ENCODE measurements at regions not wholly inside any gene's neighbourhood (a gene's known extent, or its start where the extent isn't known, plus 50 kb on each side); places are given as distances from the start of the nearest gene placed in this dataset.

DNA sequence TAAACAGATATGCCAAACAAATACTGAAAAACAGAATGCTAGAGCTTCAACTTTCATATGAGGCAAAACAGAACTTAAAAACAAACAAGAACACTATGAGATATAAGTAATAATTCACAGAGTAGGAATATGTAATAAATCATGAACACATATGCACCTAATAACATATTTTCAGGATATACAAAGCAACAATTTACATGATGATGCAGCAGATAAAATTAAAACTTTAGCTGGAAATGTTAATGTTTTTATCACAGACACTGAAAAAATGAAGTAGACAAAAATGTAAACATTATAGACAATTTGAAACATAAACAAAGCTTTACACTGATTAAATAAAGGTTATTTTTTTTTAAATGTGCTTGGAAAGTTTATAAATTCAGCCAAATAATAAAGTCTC lies 443.1 kb upstream of the NFIA start:
- intact Hi-C loops (cut with micrococcal nuclease; ENCODE audit: unreplicated experiment): no loop called here
- Histone ChIP-seq H3K27me3 (replicated peaks; ENCODE audit: insufficient read depth, low read depth, low read length, poor library complexity) (peaks cover 42% of the 10 kb centered on the region), H3K27ac (ENCODE audit: low read depth, low read length, poor library complexity, severe bottlenecking) (no peak overlapping the region), H3K36me3 (ENCODE audit: insufficient read depth, low read length, poor library complexity, severe bottlenecking) (no peaks in the 10 kb centered on the region), H3K4me1 (ENCODE audit: insufficient read depth, low read length, poor library complexity, severe bottlenecking) (no peaks in the 10 kb centered on the region), H3K9me3 (ENCODE audit: low read depth, low read length, poor library complexity, severe bottlenecking) (no peaks in the 10 kb centered on the region), H3K4me3 (ENCODE audit: low read depth, low read length, poor library complexity, severe bottlenecking) (no peak overlapping the region)
- no peak for TF ChIP-seq EZH2 (IDR thresholded peaks at IDR 0.05; ENCODE audit: borderline replicate concordance, low read depth, low read length, poor library complexity, severe bottlenecking)
- TF ChIP-seq CTCF (conservative IDR thresholded peaks at IDR 0.05; ENCODE audit: low read depth, low read length): no peak
- ChIA-PET POLR2A (ENCODE audit: low non-redundant PET) (no interaction called here), CTCF (no interaction called here)
- no TSS peak for BruUV-seq (replicated peaks)
- DNase-seq (ENCODE audit: low spot score): no peak

- Histone ChIP-seq H3K4me1 (ENCODE audit: insufficient read depth, low read length, poor library complexity, severe bottlenecking) (no peaks in the 10 kb centered on the region), H3K27me3 (replicated peaks; ENCODE audit: insufficient read depth, low read depth, low read length, poor library complexity) (peaks cover 50% of the 10 kb centered on the region), H3K27ac (ENCODE audit: low read depth, low read length, poor library complexity, severe bottlenecking) (no peak overlapping the region), H3K9me3 (ENCODE audit: low read depth, low read length, poor library complexity, severe bottlenecking) (no peaks in the 10 kb centered on the region), H3K36me3 (ENCODE audit: insufficient read depth, low read length, poor library complexity, severe bottlenecking) (no peaks in the 10 kb centered on the region), H3K4me3 (ENCODE audit: low read depth, low read length, poor library complexity, severe bottlenecking) (no peak overlapping the region)
- ChIA-PET CTCF (no interaction called here), POLR2A (ENCODE audit: low non-redundant PET) (no interaction called here)
- no TSS peak for BruUV-seq (replicated peaks)
- intact Hi-C loops (cut with micrococcal nuclease; ENCODE audit: unreplicated experiment): no loop called here
- TF ChIP-seq EZH2 (IDR thresholded peaks at IDR 0.05; ENCODE audit: borderline replicate concordance, low read depth, low read length, poor library complexity, severe bottlenecking): no peak
- no peak for TF ChIP-seq CTCF (conservative IDR thresholded peaks at IDR 0.05; ENCODE audit: low read depth, low read length)
- no peak for DNase-seq (ENCODE audit: low spot score)
Measured at GRCh38 chr1:60637651-60638050, 444.7 kb upstream of the NFIA start.

DNA sequence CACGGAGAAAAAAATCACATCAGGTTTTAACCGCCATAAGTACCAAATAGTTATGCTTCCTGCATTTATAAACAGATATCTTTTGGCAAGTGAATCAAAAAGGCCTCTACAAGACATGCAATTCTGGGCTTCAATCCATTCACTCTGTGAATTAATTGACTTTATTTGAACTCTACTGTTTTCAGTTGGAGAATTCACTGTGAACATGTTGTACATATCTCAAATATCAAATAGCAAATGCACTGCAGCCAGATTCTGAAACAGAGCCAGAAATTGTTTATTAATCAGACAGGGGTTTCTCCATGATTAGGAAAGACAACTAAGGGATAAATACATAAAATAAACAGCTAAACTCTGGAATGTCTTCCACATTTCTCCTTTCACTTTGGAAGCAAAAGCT lies 445.4 kb upstream of the NFIA start:
- peaks cover 54% of the 10 kb centered on the region for H3K27me3 ChIP-seq (replicated peaks; ENCODE audit: insufficient read depth, low read depth, low read length, poor library complexity)
- no TSS peak for BruUV-seq (replicated peaks)
- intact Hi-C loops (cut with micrococcal nuclease; ENCODE audit: unreplicated experiment): no loop called here
- no peak overlapping the region for H3K4me3 ChIP-seq (ENCODE audit: low read depth, low read length, poor library complexity, severe bottlenecking)
- no peaks in the 10 kb centered on the region for H3K36me3 ChIP-seq (ENCODE audit: insufficient read depth, low read length, poor library complexity, severe bottlenecking)
- POLR2A ChIA-PET (ENCODE audit: low non-redundant PET): no interaction called here
- H3K27ac ChIP-seq (ENCODE audit: low read depth, low read length, poor library complexity, severe bottlenecking): no peak overlapping the region
- no peaks in the 10 kb centered on the region for H3K4me1 ChIP-seq (ENCODE audit: insufficient read depth, low read length, poor library complexity, severe bottlenecking)
- CTCF ChIA-PET: no interaction called here
- DNase-seq (ENCODE audit: low spot score): no peak
- no peaks in the 10 kb centered on the region for H3K9me3 ChIP-seq (ENCODE audit: low read depth, low read length, poor library complexity, severe bottlenecking)
- TF ChIP-seq EZH2 (IDR thresholded peaks at IDR 0.05; ENCODE audit: borderline replicate concordance, low read depth, low read length, poor library complexity, severe bottlenecking) (no peak), CTCF (conservative IDR thresholded peaks at IDR 0.05; ENCODE audit: low read depth, low read length) (no peak)

All from A673 (cell line).